Eye (tissue), 1 donor: ENCODE measurements at regions not wholly inside any gene's neighbourhood (a gene's known extent, or its start where the extent isn't known, plus 50 kb on each side); places are given as distances from the start of the nearest gene placed in this dataset.
A peak's percentile ranks its signal among the peaks of the same experiment; 100 is the strongest.

Source experiments
- DNase-seq: peaks from one replicate; pipeline ENCODE4 v3.0.0-alpha.2; 2015

GRCh38 chr16:85462714-85463611, 150.2 kb upstream of the GSE1 start:
- DNase-seq: peak; percentile 71

- DNase-seq: peak; percentile 38
These were observed 149.3 kb upstream of the GSE1 start for GRCh38 chr16:85463672-85464382.

- DNase-seq: no peak
These were observed 148.5 kb upstream of the GSE1 start for GRCh38 chr16:85464383-85465305.

GRCh38 chr16:85465328-85466303, 147.5 kb upstream of the GSE1 start:
- peak; percentile 45 for DNase-seq

GRCh38 chr16:85466304-85466700, 146.8 kb upstream of the GSE1 start:
- DNase-seq: no peak

GRCh38 chr16:85466989-85467388, 146.1 kb upstream of the GSE1 start:
- DNase-seq: no peak

- no peak for DNase-seq
These were observed 143.1 kb upstream of the GSE1 start for GRCh38 chr16:85469929-85470590.

GRCh38 chr16:85470873-85471272, 142.2 kb upstream of the GSE1 start:
- no peak for DNase-seq

GRCh38 chr16:85471469-85472431, 141.4 kb upstream of the GSE1 start:
- DNase-seq: no peak

GRCh38 chr16:85472514-85472913, 140.6 kb upstream of the GSE1 start:
- DNase-seq: no peak

- peak; percentile 51 for DNase-seq
These were observed 139.8 kb upstream of the GSE1 start for GRCh38 chr16:85473323-85473722.

GRCh38 chr16:85473909-85474620, 139.1 kb upstream of the GSE1 start:
- DNase-seq: peak; percentile 75

- DNase-seq: peak; percentile 66
These were observed 138.4 kb upstream of the GSE1 start for GRCh38 chr16:85474621-85475217.

GRCh38 chr16:85475233-85475632, 137.9 kb upstream of the GSE1 start:
- no peak for DNase-seq

GRCh38 chr16:85475691-85476300, 137.3 kb upstream of the GSE1 start:
- DNase-seq: no peak

GRCh38 chr16:85476389-85476788, 136.7 kb upstream of the GSE1 start:
- DNase-seq: no peak

- no peak for DNase-seq
These were observed 135.2 kb upstream of the GSE1 start for GRCh38 chr16:85477801-85478363.
